ENCODE measurements at regions not wholly inside any gene's neighbourhood (a gene's known extent, or its start where the extent isn't known, plus 50 kb on each side); places are given as distances from the start of the nearest gene placed in this dataset.

GRCh38 chr6:167757249-167757648, 69.5 kb upstream of the AFDN start:
- DNase-seq (ENCODE audit: low spot score) (no peak), ATAC-seq (ENCODE audit: low read depth) (no peak)
- Histone ChIP-seq H3K27ac (ENCODE audit: poor library complexity, severe bottlenecking) (no peak overlapping the region), H3K9me3 (ENCODE audit: severe bottlenecking) (no peaks in the 10 kb centered on the region), H3K4me1 (ENCODE audit: insufficient read depth, poor library complexity, severe bottlenecking) (no peaks in the 10 kb centered on the region), H3K36me3 (ENCODE audit: low read depth) (no peaks in the 10 kb centered on the region), H3K4me3 (ENCODE audit: severe bottlenecking) (no peak overlapping the region), H3K27me3 (ENCODE audit: insufficient read depth, poor library complexity, severe bottlenecking) (no peaks in the 10 kb centered on the region)
- TF ChIP-seq CTCF (IDR thresholded peaks at IDR 0.05; ENCODE audit: poor library complexity, severe bottlenecking), result no peak

- no peaks in the 10 kb centered on the region for H3K9me3 ChIP-seq (ENCODE audit: severe bottlenecking)
- no peaks in the 10 kb centered on the region for H3K27me3 ChIP-seq (ENCODE audit: insufficient read depth, poor library complexity, severe bottlenecking)
- H3K4me1 ChIP-seq (ENCODE audit: insufficient read depth, poor library complexity, severe bottlenecking), result no peaks in the 10 kb centered on the region
- TF ChIP-seq CTCF (IDR thresholded peaks at IDR 0.05; ENCODE audit: poor library complexity, severe bottlenecking), result no peak
- ATAC-seq (ENCODE audit: low read depth), result no peak
- H3K27ac ChIP-seq (ENCODE audit: poor library complexity, severe bottlenecking), result no peak overlapping the region
- DNase-seq (ENCODE audit: low spot score), result no peak
- no peak overlapping the region for H3K4me3 ChIP-seq (ENCODE audit: severe bottlenecking)
- no peaks in the 10 kb centered on the region for H3K36me3 ChIP-seq (ENCODE audit: low read depth)
Observed at GRCh38 chr6:167757821-167758220, 68.9 kb upstream of the AFDN start.

GRCh38 chr6:167758309-167759023, 68.2 kb upstream of the AFDN start:
- Histone ChIP-seq H3K27me3 (ENCODE audit: insufficient read depth, poor library complexity, severe bottlenecking) (no peaks in the 10 kb centered on the region), H3K4me1 (ENCODE audit: insufficient read depth, poor library complexity, severe bottlenecking) (no peaks in the 10 kb centered on the region), H3K36me3 (ENCODE audit: low read depth) (no peaks in the 10 kb centered on the region), H3K9me3 (ENCODE audit: severe bottlenecking) (no peaks in the 10 kb centered on the region), H3K27ac (ENCODE audit: poor library complexity, severe bottlenecking) (no peak overlapping the region), H3K4me3 (ENCODE audit: severe bottlenecking) (no peak overlapping the region)
- TF ChIP-seq CTCF (IDR thresholded peaks at IDR 0.05; ENCODE audit: poor library complexity, severe bottlenecking), result no peak
- ATAC-seq (ENCODE audit: low read depth) (no peak), DNase-seq (ENCODE audit: low spot score) (no peak)

- no peaks in the 10 kb centered on the region for H3K27me3 ChIP-seq (ENCODE audit: insufficient read depth, poor library complexity, severe bottlenecking)
- no peak overlapping the region for H3K4me3 ChIP-seq (ENCODE audit: severe bottlenecking)
Observed at GRCh38 chr6:167759206-167759605, 67.5 kb upstream of the AFDN start.

More at GRCh38 chr6:167759206-167759605, 67.5 kb upstream of the AFDN start:
- no peak for ATAC-seq (ENCODE audit: low read depth)
- TF ChIP-seq CTCF (IDR thresholded peaks at IDR 0.05; ENCODE audit: poor library complexity, severe bottlenecking), result no peak
- Histone ChIP-seq H3K9me3 (ENCODE audit: severe bottlenecking) (no peaks in the 10 kb centered on the region), H3K4me1 (ENCODE audit: insufficient read depth, poor library complexity, severe bottlenecking) (no peaks in the 10 kb centered on the region), H3K36me3 (ENCODE audit: low read depth) (no peaks in the 10 kb centered on the region), H3K27ac (ENCODE audit: poor library complexity, severe bottlenecking) (no peak overlapping the region)
- no peak for DNase-seq (ENCODE audit: low spot score)
